Pons (tissue), 1 donor: ENCODE measurements at regions not wholly inside any gene's neighbourhood (a gene's known extent, or its start where the extent isn't known, plus 50 kb on each side); places are given as distances from the start of the nearest gene placed in this dataset.
"Not testable (repeated sequence)": the region's sequence is repeated elsewhere in the genome, so short reads cannot be mapped to it uniquely, and the experiment has no call there.

Experiments
- DNase-seq: peaks from one replicate; pipeline ENCODE4 v3.0.0-alpha.2; 2016; ENCODE audit warnings: low spot score

- DNase-seq = no peak
Observed at GRCh38 chr10:114872519-114873087, 51.0 kb downstream of the FHIP2A start.

DNA sequence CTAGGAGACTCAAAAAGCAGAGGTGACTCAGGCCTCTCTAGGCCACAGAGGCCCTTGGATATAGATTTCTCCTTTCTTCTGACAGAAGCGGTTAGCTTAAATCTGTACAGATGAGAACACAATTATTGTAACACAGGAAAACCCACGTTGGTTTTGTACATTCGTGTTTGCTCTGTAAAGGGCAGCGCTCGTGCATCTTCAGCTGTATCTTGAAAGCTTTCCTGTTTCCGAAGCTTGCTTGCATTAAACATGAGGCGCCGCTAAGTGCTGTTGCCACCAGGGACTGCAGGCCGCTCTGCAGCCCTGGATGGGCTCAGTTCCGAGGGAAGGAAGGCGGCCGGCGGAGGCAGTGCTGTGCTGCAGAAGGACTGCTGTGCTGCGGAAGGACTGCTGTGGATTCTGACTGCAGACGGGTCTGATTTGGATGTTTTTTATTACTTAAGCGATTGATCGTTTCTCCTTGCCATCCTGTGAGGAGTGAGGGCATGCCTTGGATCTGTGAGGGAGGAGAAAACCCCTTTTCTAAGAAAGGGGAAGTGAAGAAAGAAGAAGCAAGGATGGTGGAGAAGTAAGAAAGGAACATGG, 53.3 kb downstream of the FHIP2A start:
- peak; percentile 25 for DNase-seq

GRCh38 chr10:114875590-114876081, 54.1 kb downstream of the FHIP2A start:
- DNase-seq = not testable (repeated sequence)

GRCh38 chr10:114876169-114876568, 54.6 kb downstream of the FHIP2A start:
- DNase-seq = no peak

DNA sequence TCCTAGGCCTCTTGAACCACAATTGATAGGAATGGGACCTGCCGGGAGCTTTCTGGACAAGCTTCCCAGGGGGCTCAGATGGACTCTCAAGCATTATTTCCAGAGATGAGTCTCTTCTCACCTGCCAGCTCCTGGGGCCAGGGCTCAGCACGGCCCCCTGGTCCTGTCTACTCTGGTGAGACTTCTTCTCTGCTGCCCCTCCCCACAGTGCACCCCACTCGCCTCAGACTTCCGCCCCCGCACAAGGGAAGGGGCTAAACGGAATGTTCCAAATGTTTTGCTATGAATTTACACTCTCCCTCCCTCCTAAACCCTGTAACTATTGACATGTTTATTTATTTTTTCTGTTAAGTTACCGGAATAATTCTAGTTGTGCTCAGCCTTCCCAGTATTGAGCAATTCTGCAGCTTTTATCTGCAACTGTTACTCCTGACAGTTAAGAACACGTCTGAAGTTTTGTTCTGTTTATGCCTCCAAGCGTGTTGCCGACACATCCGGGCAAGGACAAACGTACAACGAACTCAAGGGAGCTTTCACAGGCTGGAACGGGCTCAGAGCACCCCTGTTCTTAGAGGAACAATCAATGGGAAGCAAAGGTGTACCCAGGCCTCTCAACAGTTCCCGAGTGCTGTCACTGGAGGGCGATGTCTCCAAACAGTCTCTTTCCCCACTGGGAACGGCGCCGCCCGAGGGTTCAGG, 55.2 kb downstream of the FHIP2A start:
- DNase-seq = peak; percentile 39

GRCh38 chr10:114877301-114877644, 55.7 kb downstream of the FHIP2A start:
- no peak for DNase-seq

- no peak for DNase-seq
Observed at GRCh38 chr10:114879093-114879492, 57.5 kb downstream of the FHIP2A start.

DNA sequence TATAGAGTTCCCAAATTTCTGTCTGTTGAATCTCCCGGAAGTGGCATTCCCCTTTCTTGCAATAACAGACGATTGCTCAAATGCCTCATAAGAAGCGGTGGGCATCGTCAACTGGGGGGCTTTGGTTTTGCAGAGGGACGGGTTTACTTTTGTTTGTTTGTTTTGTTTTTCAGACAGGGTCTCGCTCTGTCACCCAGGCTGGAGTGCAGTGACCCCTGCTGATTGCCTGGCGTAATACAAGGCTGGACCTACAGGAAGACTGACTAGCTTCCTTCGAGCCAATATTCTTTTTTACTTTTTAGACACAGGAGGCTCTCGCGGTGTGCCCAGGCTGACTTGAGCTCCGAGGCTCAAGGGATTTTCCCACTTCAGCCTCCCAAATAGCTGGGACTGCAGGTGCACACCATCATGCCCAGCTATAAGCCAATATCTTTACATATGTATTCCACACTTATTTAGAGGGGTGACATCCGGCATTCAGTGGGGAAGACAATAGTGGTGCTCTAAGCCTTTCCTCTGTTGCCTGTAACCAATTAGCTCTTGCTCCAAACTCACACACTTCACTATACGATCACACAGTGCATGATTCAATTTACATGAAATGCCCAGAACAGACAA, 58.1 kb downstream of the FHIP2A start:
- DNase-seq = peak; percentile 43

DNA sequence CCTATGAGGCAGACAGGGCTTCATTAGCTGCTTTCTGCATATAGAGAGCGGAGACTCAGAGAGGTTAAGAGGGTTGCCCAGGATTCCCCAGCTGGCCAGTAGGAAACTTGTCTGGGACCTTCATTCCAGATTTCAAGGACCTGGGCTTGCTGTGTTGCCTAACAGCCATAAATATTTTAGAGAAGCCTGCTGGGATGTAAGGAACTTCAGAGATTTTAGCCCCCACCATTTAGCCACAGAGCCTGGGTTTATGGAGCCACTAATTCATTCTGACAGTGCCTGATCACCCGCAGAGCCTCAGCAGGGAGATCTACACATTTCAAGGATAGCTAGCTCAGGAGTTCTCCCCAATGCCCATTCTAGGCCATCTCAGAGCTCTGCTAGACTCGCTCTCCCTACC, 56.6 kb upstream of the TRUB1 start:
- DNase-seq = no peak

DNA sequence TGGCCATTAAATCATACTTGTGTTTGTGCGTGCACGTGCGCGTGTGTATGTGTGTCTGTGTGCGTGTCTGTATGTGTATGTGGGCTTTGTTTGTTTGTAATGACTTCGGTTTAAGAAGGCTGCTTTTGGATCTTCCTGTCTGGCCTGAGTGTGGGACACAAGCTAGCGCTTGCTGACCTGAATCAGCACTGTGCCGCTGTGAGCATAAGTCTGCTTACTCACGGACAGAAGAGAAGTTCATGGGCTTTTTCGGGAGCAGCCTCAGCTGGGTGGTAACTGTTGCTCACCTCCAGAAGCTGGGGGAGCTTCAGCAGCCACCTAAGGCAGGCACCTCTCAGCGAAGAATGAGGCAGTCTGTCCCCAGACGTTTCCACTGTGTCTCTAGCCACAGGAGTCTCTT, 56.1 kb upstream of the TRUB1 start:
- no peak for DNase-seq

GRCh38 chr10:114885443-114885842, 52.6 kb upstream of the TRUB1 start:
- no peak for DNase-seq
